Neural progenitor cell (in vitro differentiated cells): ENCODE measurements at regions not wholly inside any gene's neighbourhood (a gene's known extent, or its start where the extent isn't known, plus 50 kb on each side); places are given as distances from the start of the nearest gene placed in this dataset.

Experiments used
- CTCF ChIP-seq: fragments of 200-600 bp; sonication (generic); IDR thresholded peaks from 2 replicates; pipeline ENCODE4 v1.5.1; 2017; ENCODE audit warnings: antibody characterized with exemption, mild to moderate bottlenecking
- EZH2 ChIP-seq: fragments of 200-600 bp; sonication (generic); IDR thresholded peaks from 2 replicates; pipeline ENCODE4 v1.6.1; 2017; ENCODE audit warnings: antibody characterized with exemption, mild to moderate bottlenecking, moderate library complexity

- TF ChIP-seq CTCF: no peak
- no peak for TF ChIP-seq EZH2
Measured at GRCh38 chr13:22427783-22428182, 753.0 kb upstream of the SGCG start.
